Left ventricle myocardium inferior (tissue), 1 donor: ENCODE measurements at regions not wholly inside any gene's neighbourhood (a gene's known extent, or its start where the extent isn't known, plus 50 kb on each side); places are given as distances from the start of the nearest gene placed in this dataset.

Experiments used
- DNase-seq: peaks from one replicate; pipeline ENCODE4 v3.0.0-alpha.2; 2020
- H3K27ac ChIP-seq: fragments of 200-600 bp; replicated peaks from 2 replicates; pipeline ENCODE4 v1.8.0; 2021
- H3K27me3 ChIP-seq: fragments of 200-600 bp; 2 replicates; pipeline ENCODE4 v1.8.0; 2021; ENCODE audit warnings: low read depth
- H3K36me3 ChIP-seq: fragments of 200-600 bp; 2 replicates; pipeline ENCODE4 v1.8.0; 2021
- H3K4me1 ChIP-seq: fragments of 200-600 bp; 2 replicates; pipeline ENCODE4 v1.8.0; 2021
- H3K4me3 ChIP-seq: fragments of 200-600 bp; 2 replicates; pipeline ENCODE4 v1.8.0; 2021; ENCODE audit warnings: mild to moderate bottlenecking, moderate library complexity
- H3K9me3 ChIP-seq: fragments of 200-600 bp; replicated peaks from 2 replicates; pipeline ENCODE4 v1.8.0; 2021
- intact Hi-C: fragments of 100-400 bp; cut with micrococcal nuclease; formaldehyde crosslinking; loops from one replicate; pipeline ENCODE4 v1.11.0; 2022
- TF ChIP-seq, protein P1 (sequence below): fragments of 200-600 bp; IDR thresholded peaks from 2 replicates; pipeline ENCODE4 v1.8.0; 2021; ENCODE audit warnings: antibody characterized with exemption, mild to moderate bottlenecking, borderline replicate concordance
- donor health status: DM: no; HTN: yes; CAD: no; lungs with severe emphysema.

DNA sequence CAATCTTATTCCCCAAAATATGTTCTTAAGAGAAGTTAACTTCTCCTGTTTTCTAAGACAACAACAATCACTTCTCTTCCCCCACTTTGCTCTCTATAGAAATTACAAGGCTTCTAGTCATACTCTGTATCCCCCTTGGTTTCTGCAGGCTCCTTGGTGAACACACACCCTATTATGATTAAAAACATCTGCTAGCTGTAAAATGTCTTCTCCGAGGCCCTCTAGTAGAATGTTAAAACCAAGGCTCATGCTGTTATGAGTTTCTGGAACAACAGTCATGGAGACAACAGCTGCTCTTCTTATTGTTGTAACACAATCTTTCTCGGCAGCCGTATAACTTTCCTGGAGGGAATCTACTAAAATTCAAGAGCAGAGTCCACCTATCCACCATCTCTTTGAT is 397.5 kb upstream of the CCDC196 start:
- Histone ChIP-seq H3K27ac (no peak overlapping the region), H3K9me3 (no peaks in the 10 kb centered on the region), H3K36me3 (no peaks in the 10 kb centered on the region), H3K27me3 (peaks cover 25% of the 10 kb centered on the region), H3K4me3 (no peak overlapping the region), H3K4me1 (no peaks in the 10 kb centered on the region)
- TF ChIP-seq, protein P1, sequence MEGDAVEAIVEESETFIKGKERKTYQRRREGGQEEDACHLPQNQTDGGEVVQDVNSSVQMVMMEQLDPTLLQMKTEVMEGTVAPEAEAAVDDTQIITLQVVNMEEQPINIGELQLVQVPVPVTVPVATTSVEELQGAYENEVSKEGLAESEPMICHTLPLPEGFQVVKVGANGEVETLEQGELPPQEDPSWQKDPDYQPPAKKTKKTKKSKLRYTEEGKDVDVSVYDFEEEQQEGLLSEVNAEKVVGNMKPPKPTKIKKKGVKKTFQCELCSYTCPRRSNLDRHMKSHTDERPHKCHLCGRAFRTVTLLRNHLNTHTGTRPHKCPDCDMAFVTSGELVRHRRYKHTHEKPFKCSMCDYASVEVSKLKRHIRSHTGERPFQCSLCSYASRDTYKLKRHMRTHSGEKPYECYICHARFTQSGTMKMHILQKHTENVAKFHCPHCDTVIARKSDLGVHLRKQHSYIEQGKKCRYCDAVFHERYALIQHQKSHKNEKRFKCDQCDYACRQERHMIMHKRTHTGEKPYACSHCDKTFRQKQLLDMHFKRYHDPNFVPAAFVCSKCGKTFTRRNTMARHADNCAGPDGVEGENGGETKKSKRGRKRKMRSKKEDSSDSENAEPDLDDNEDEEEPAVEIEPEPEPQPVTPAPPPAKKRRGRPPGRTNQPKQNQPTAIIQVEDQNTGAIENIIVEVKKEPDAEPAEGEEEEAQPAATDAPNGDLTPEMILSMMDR = no peak
- intact Hi-C loops = no loop called here
- DNase-seq = no peak

GRCh38 chr14:66092206-66092605 is 394.0 kb upstream of the CCDC196 start:
- intact Hi-C loops = no loop called here
- DNase-seq = no peak
- Histone ChIP-seq H3K27me3 (peaks cover 35% of the 10 kb centered on the region), H3K4me1 (no peaks in the 10 kb centered on the region), H3K36me3 (no peaks in the 10 kb centered on the region), H3K4me3 (no peak overlapping the region), H3K9me3 (no peaks in the 10 kb centered on the region), H3K27ac (no peak overlapping the region)
- TF ChIP-seq, protein P1 = no peak

DNA sequence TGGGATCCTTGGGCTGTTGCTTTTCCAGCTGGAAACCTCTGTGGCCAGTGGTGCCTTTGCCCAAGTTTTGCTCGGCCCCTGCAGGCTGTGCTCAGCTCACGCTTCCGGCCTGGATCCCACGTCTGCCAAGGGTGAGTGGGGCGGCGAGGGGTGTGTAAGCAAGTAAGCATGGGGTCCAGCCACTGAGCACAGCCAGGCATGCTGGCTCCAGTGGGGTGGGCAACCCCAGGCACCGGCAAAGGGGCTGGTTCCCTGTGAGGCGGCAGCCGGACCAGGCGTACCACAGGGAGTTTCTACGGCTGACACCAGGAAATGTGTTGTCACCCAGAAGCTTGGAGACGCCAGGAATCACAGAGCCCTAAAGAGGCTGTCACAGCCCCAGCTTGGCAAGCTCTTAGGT is 393.4 kb upstream of the CCDC196 start:
- intact Hi-C loops = no loop called here
- no peak for DNase-seq
- TF ChIP-seq, protein P1 = no peak
- Histone ChIP-seq H3K27me3 (peaks cover 35% of the 10 kb centered on the region), H3K9me3 (no peaks in the 10 kb centered on the region), H3K27ac (no peak overlapping the region), H3K36me3 (no peaks in the 10 kb centered on the region), H3K4me1 (no peaks in the 10 kb centered on the region), H3K4me3 (no peak overlapping the region)

GRCh38 chr14:66094001-66094727 is 392.0 kb upstream of the CCDC196 start:
- Histone ChIP-seq H3K4me1 (no peaks in the 10 kb centered on the region), H3K27ac (no peak overlapping the region), H3K9me3 (no peaks in the 10 kb centered on the region), H3K36me3 (no peaks in the 10 kb centered on the region), H3K4me3 (no peak overlapping the region), H3K27me3 (peaks cover 35% of the 10 kb centered on the region)
- intact Hi-C loops = no loop called here
- TF ChIP-seq, protein P1 = no peak
- DNase-seq = no peak

- Histone ChIP-seq H3K4me1 (no peaks in the 10 kb centered on the region), H3K9me3 (no peaks in the 10 kb centered on the region), H3K27ac (no peak overlapping the region), H3K4me3 (no peak overlapping the region), H3K36me3 (no peaks in the 10 kb centered on the region), H3K27me3 (peaks cover 33% of the 10 kb centered on the region)
- no peak for DNase-seq
- intact Hi-C loops = no loop called here
- TF ChIP-seq, protein P1 = no peak
These were observed 386.7 kb upstream of the CCDC196 start for GRCh38 chr14:66099451-66099850.
